ENCODE measurements at regions not wholly inside any gene's neighbourhood (a gene's known extent, or its start where the extent isn't known, plus 50 kb on each side); places are given as distances from the start of the nearest gene placed in this dataset.

- no peaks in the 10 kb centered on the region for H3K36me3 ChIP-seq (ENCODE audit: control insufficient read depth in 3 of 3, insufficient read depth in 2 of 3, low read depth in 1 of 3, low read length in 3 of 3)
- no peak for DNase-seq
- 63 to 72% (median 69%) methylated on average over 5 of the region's 5 CpGs for WGBS, 3 donors
- no peak for FAIRE-seq
- H3K4me3 ChIP-seq (ENCODE audit: low read depth in 1 of 3, low read length in 3 of 3) = no peak overlapping the region
- H3K27ac ChIP-seq (ENCODE audit: low read depth in 1 of 3, low read length in 2 of 3) = no peak overlapping the region
- no peaks in the 10 kb centered on the region for H3K9me3 ChIP-seq (ENCODE audit: control insufficient read depth in 2 of 2, insufficient read depth in 1 of 2, low read depth in 1 of 2, low read length in 1 of 2)
- no peaks in the 10 kb centered on the region for H3K4me1 ChIP-seq (ENCODE audit: control insufficient read depth in 3 of 3, insufficient read depth in 2 of 3, low read depth in 1 of 3, low read length in 2 of 3)
- H3K27me3 ChIP-seq (ENCODE audit: control insufficient read depth in 3 of 3, insufficient read depth in 3 of 3, low read length in 3 of 3) = no peaks in the 10 kb centered on the region
Measured at GRCh38 chr4:23038626-23039491, 346.1 kb downstream of the GBA3 start.

GRCh38 chr4:23036921-23037495 is 344.3 kb downstream of the GBA3 start:
- no peak for DNase-seq
- Histone ChIP-seq H3K9me3 (ENCODE audit: control insufficient read depth in 2 of 2, insufficient read depth in 1 of 2, low read depth in 1 of 2, low read length in 1 of 2) (no peaks in the 10 kb centered on the region), H3K27me3 (ENCODE audit: control insufficient read depth in 3 of 3, insufficient read depth in 3 of 3, low read length in 3 of 3) (no peaks in the 10 kb centered on the region), H3K36me3 (ENCODE audit: control insufficient read depth in 3 of 3, insufficient read depth in 2 of 3, low read depth in 1 of 3, low read length in 3 of 3) (no peaks in the 10 kb centered on the region), H3K4me1 (ENCODE audit: control insufficient read depth in 3 of 3, insufficient read depth in 2 of 3, low read depth in 1 of 3, low read length in 2 of 3) (no peaks in the 10 kb centered on the region), H3K4me3 (ENCODE audit: low read depth in 1 of 3, low read length in 3 of 3) (no peak overlapping the region), H3K27ac (ENCODE audit: low read depth in 1 of 3, low read length in 2 of 3) (no peak overlapping the region)
- FAIRE-seq = no peak
- WGBS, 3 donors = 72 to 77% (median 74%) methylated on average over 10 of the region's 10 CpGs

DNA sequence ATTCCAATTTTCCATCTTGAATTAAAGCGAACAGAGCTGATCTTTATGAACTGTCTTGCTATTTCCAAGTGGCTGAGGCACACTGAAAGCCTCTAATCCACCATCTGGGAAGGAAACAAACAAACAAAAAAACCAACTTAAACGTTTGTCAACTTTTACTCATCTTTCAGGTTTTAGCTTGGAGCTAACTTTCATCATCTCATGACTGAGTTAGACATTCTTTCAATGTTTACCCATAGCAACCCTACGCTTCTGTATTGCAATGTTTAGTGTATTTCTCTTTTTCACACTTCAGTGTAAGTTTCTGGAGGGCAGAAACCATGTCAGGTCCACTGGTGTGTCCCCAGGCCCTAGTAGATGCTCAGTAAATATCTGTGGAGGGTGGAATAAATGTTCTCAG is 343.8 kb downstream of the GBA3 start:
- Histone ChIP-seq H3K4me1 (ENCODE audit: control insufficient read depth in 3 of 3, insufficient read depth in 2 of 3, low read depth in 1 of 3, low read length in 2 of 3) (no peaks in the 10 kb centered on the region), H3K9me3 (ENCODE audit: control insufficient read depth in 2 of 2, insufficient read depth in 1 of 2, low read depth in 1 of 2, low read length in 1 of 2) (no peaks in the 10 kb centered on the region), H3K27me3 (ENCODE audit: control insufficient read depth in 3 of 3, insufficient read depth in 3 of 3, low read length in 3 of 3) (no peaks in the 10 kb centered on the region), H3K4me3 (ENCODE audit: low read depth in 1 of 3, low read length in 3 of 3) (no peak overlapping the region), H3K36me3 (ENCODE audit: control insufficient read depth in 3 of 3, insufficient read depth in 2 of 3, low read depth in 1 of 3, low read length in 3 of 3) (no peaks in the 10 kb centered on the region), H3K27ac (ENCODE audit: low read depth in 1 of 3, low read length in 2 of 3) (no peak overlapping the region)
- DNase-seq (no peak), FAIRE-seq (no peak)
- 65 to 73% (median 65%) methylated on average over 3 of the region's 3 CpGs for WGBS, 3 donors

DNA sequence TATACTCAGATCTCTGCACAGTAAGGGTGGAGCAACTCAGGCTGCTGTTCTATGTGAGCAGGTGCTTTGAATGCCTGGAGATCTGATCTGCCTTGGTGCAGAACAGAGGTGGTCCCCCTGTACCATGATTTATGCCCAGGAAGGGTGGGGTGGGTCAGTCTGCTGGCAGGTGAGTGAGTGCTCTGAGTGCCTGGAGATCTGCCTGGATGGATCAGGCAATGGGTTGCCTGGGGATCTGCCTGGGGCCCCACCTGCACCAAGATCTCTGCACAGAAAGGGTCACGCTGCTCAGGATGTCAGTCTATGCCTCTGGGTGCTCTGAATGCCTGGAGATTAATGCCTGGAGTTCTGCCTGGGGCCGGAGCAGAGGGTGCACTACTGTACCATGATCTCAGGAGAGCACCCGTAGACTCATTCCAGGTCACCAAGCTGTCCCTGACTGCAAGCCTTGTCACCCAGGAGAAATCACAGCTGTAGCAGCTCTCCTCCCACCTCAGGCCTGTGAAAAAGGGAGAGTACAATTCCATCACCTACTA is 342.9 kb downstream of the GBA3 start:
- no peaks in the 10 kb centered on the region for H3K4me1 ChIP-seq (ENCODE audit: control insufficient read depth in 3 of 3, insufficient read depth in 2 of 3, low read depth in 1 of 3, low read length in 2 of 3)
- H3K9me3 ChIP-seq (ENCODE audit: control insufficient read depth in 2 of 2, insufficient read depth in 1 of 2, low read depth in 1 of 2, low read length in 1 of 2) = no peaks in the 10 kb centered on the region
- no peak for FAIRE-seq
- no peaks in the 10 kb centered on the region for H3K27me3 ChIP-seq (ENCODE audit: control insufficient read depth in 3 of 3, insufficient read depth in 3 of 3, low read length in 3 of 3)
- H3K27ac ChIP-seq (ENCODE audit: low read depth in 1 of 3, low read length in 2 of 3) = no peak overlapping the region
- 73 to 77% (median 75%) methylated on average over 3 of the region's 3 CpGs for WGBS, 3 donors
- no peak for DNase-seq
- no peaks in the 10 kb centered on the region for H3K36me3 ChIP-seq (ENCODE audit: control insufficient read depth in 3 of 3, insufficient read depth in 2 of 3, low read depth in 1 of 3, low read length in 3 of 3)
- H3K4me3 ChIP-seq (ENCODE audit: low read depth in 1 of 3, low read length in 3 of 3) = no peak overlapping the region

DNA sequence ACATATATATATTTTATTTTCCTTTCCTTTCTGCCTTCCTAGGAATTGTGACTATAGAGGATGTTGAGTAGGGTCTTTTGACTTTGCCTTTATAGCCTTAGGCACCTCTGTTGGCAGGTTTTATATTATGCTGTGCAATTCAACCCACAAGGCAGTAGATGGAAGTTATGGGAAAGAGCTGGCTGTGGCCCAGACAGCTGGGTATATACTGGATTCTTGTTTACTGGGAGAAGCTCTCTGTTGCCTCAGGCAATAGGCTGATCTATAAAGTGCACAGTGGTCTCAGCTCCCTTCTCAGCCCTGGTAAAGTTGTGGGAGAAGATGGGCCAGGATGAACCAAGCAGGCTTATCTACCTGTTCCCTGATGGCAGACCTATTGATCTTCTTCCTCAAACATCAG is 342.0 kb downstream of the GBA3 start:
- no peaks in the 10 kb centered on the region for H3K9me3 ChIP-seq (ENCODE audit: control insufficient read depth in 2 of 2, insufficient read depth in 1 of 2, low read depth in 1 of 2, low read length in 1 of 2)
- no peak overlapping the region for H3K4me3 ChIP-seq (ENCODE audit: low read depth in 1 of 3, low read length in 3 of 3)
- no peaks in the 10 kb centered on the region for H3K27me3 ChIP-seq (ENCODE audit: control insufficient read depth in 3 of 3, insufficient read depth in 3 of 3, low read length in 3 of 3)
- DNase-seq (no peak), FAIRE-seq (no peak)
- no peaks in the 10 kb centered on the region for H3K36me3 ChIP-seq (ENCODE audit: control insufficient read depth in 3 of 3, insufficient read depth in 2 of 3, low read depth in 1 of 3, low read length in 3 of 3)
- H3K4me1 ChIP-seq (ENCODE audit: control insufficient read depth in 3 of 3, insufficient read depth in 2 of 3, low read depth in 1 of 3, low read length in 2 of 3) = no peaks in the 10 kb centered on the region
- H3K27ac ChIP-seq (ENCODE audit: low read depth in 1 of 3, low read length in 2 of 3) = no peak overlapping the region

DNA sequence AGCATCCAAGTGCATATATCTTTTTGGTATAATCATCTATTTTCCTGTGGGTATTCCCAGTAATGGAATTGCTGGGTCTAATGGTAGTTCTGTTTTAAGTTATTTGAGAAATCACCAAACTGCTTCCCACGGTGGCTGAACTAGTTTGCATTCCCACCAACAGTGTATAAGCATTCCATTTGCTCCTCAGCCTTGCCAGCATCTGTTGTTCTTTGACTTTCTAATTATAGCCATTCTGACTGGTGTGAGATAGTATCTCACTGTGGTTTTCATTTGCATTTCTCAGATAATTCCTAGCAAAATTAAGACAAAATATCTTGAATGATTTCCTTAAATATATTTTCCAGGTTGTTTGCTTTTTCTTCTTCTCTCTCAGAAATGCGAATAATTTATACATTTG is 341.1 kb downstream of the GBA3 start:
- H3K27ac ChIP-seq (ENCODE audit: low read depth in 1 of 3, low read length in 2 of 3) = no peak overlapping the region
- H3K4me3 ChIP-seq (ENCODE audit: low read depth in 1 of 3, low read length in 3 of 3) = no peak overlapping the region
- no peaks in the 10 kb centered on the region for H3K36me3 ChIP-seq (ENCODE audit: control insufficient read depth in 3 of 3, insufficient read depth in 2 of 3, low read depth in 1 of 3, low read length in 3 of 3)
- FAIRE-seq (no peak), DNase-seq (no peak)
- no peaks in the 10 kb centered on the region for H3K4me1 ChIP-seq (ENCODE audit: control insufficient read depth in 3 of 3, insufficient read depth in 2 of 3, low read depth in 1 of 3, low read length in 2 of 3)
- H3K27me3 ChIP-seq (ENCODE audit: control insufficient read depth in 3 of 3, insufficient read depth in 3 of 3, low read length in 3 of 3) = no peaks in the 10 kb centered on the region
- H3K9me3 ChIP-seq (ENCODE audit: control insufficient read depth in 2 of 2, insufficient read depth in 1 of 2, low read depth in 1 of 2, low read length in 1 of 2) = no peaks in the 10 kb centered on the region
- 71 to 85% (median 74%) methylated on average over 2 of the region's 2 CpGs for WGBS, 3 donors

DNA sequence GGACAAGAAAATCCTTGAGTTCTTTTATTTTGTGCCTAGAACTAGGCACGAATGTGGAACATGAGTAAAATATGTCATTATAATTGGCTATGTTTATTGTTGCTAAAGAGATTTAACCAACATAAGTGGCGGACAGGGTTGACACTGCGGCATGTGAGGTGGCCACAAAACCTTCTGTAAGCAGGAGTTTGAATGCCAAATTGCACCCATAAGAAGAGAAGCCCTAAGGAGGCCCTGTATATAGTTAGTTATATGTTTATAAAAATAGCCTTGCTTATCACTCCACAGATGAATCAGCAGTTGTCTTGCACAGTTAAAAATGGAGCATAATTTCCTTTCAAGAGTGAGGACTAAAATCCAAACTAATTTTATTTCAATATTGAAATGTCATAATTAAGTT is 336.1 kb downstream of the GBA3 start:
- DNase-seq (no peak), FAIRE-seq (no peak)
- Histone ChIP-seq H3K27ac (ENCODE audit: low read depth in 1 of 3, low read length in 2 of 3) (no peak overlapping the region), H3K4me1 (ENCODE audit: control insufficient read depth in 3 of 3, insufficient read depth in 2 of 3, low read depth in 1 of 3, low read length in 2 of 3) (no peaks in the 10 kb centered on the region), H3K27me3 (ENCODE audit: control insufficient read depth in 3 of 3, insufficient read depth in 3 of 3, low read length in 3 of 3) (no peaks in the 10 kb centered on the region), H3K36me3 (ENCODE audit: control insufficient read depth in 3 of 3, insufficient read depth in 2 of 3, low read depth in 1 of 3, low read length in 3 of 3) (no peaks in the 10 kb centered on the region), H3K9me3 (ENCODE audit: control insufficient read depth in 2 of 2, insufficient read depth in 1 of 2, low read depth in 1 of 2, low read length in 1 of 2) (no peaks in the 10 kb centered on the region), H3K4me3 (ENCODE audit: low read depth in 1 of 3, low read length in 3 of 3) (no peak overlapping the region)
- WGBS, 3 donors = 78 to 91% (median 87%) methylated on average over 3 of the region's 3 CpGs

- H3K4me3 ChIP-seq (ENCODE audit: low read depth in 1 of 3, low read length in 3 of 3) = no peak overlapping the region
- 35 to 70% (median 38%) methylated on average over 1 of the region's 1 CpG for WGBS, 3 donors
- H3K4me1 ChIP-seq (ENCODE audit: control insufficient read depth in 3 of 3, insufficient read depth in 2 of 3, low read depth in 1 of 3, low read length in 2 of 3) = no peaks in the 10 kb centered on the region
- no peaks in the 10 kb centered on the region for H3K27me3 ChIP-seq (ENCODE audit: control insufficient read depth in 3 of 3, insufficient read depth in 3 of 3, low read length in 3 of 3)
- H3K27ac ChIP-seq (ENCODE audit: low read depth in 1 of 3, low read length in 2 of 3) = no peak overlapping the region
- no peak for DNase-seq
- H3K36me3 ChIP-seq (ENCODE audit: control insufficient read depth in 3 of 3, insufficient read depth in 2 of 3, low read depth in 1 of 3, low read length in 3 of 3) = no peaks in the 10 kb centered on the region
- no peaks in the 10 kb centered on the region for H3K9me3 ChIP-seq (ENCODE audit: control insufficient read depth in 2 of 2, insufficient read depth in 1 of 2, low read depth in 1 of 2, low read length in 1 of 2)
- no peak for FAIRE-seq
Measured at GRCh38 chr4:23023666-23024065, 330.9 kb downstream of the GBA3 start.

All from small intestine (tissue), 7 donors.